GM18517 (cell line): ENCODE measurements at regions not wholly inside any gene's neighbourhood (a gene's known extent, or its start where the extent isn't known, plus 50 kb on each side); places are given as distances from the start of the nearest gene placed in this dataset.
"Not testable (repeated sequence)": the region's sequence is repeated elsewhere in the genome, so short reads cannot be mapped to it uniquely, and the experiment has no call there.

Experiments
- ATAC-seq: cut with Tn5 transposase; IDR thresholded peaks from one replicate; pipeline ENCODE4 v1.9.1; 2021; ENCODE audit warnings: mild to moderate bottlenecking, moderate library complexity; ENCODE audit not compliant: unreplicated experiment

DNA sequence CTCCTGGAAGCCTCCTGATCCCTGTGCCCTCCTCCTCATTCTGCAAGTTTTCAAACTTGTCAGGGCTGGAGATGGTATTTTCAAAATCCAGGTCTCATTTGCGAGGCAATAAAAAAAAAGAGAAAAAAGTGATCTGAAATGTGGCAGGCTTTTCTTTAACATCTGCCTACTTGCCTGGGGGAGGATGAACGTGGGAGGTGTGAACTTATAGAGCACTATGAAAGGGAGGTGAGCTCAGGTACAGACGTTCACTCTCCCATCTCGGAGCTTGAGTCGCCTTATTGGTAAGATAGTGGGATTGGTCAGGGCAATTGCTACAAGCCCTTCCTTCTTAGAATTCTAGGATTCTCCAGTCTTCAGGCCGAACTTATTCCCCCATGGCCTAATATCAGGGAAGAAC lies 104.8 kb upstream of the CADM1 start:
- ATAC-seq = no peak

GRCh38 chr11:115607621-115608221 lies 103.5 kb upstream of the CADM1 start:
- no peak for ATAC-seq

GRCh38 chr11:115606498-115607220 lies 102.4 kb upstream of the CADM1 start:
- ATAC-seq = no peak

DNA sequence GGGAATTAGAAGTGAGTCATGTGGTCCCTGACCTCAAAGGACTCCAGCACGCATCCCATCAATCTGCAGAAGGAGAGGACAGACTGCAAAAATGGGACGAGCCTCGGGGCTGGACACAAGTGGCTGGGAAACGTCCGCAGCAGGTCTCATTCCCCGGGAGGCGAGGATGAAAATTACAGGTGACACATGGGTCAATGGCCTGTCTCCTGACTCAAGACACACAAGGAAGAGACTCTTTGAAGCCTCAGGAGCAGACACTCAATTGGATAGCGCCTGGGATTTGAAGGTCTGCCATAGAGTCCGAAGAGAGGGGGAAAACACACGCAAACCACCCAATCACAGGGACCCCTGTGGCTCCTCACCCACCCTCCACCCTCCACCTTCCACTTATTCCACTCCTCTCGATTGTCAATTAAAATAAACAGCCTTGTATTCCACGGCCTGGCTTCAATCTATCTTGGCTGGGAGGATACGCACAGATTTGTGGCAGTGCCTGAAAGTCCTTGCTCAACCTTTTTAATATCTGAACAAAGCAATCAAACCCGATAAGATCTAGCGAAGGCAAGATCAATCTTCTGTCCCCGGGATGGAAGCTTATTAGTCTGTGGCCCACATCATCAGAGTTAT lies 101.8 kb upstream of the CADM1 start:
- no peak for ATAC-seq

DNA sequence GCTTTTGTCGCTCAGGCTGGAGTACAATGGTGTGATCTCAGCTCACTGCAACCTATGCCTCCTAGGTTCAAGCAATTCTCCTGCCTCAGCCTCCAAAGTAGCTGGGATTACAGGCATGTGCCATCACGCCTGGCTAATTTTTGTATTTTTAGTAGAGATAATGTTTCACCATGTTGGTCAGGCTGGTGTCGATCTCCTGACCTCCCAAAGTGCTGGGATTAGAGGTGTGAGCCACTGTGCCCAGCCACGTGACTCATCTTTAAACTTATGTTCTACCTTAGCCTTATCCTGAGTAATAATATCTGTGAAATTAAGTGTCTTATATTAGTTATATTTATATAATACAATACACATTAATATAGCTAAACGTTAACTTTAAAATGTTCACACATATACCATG lies 101.2 kb upstream of the CADM1 start:
- not testable (repeated sequence) for ATAC-seq

DNA sequence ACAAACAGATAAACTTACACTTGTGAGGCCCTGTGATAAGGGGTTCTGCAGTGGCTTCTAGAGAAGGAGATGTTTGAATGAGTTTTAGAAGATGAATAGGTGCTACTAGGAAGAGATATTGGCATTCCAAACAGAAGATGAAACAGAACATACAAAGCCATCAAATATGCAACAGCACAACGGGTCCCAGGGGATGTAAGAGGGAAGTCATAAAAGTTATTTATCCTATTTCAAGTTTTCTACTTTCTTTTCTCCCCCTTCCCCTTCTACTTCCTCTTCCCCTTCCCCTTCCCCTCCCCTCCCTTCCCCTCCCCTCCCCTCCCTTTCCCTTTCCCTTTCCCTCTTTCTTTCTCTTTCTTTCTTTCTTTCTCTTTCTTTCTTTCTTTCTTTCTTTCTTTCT lies 94.9 kb upstream of the CADM1 start:
- no peak for ATAC-seq

DNA sequence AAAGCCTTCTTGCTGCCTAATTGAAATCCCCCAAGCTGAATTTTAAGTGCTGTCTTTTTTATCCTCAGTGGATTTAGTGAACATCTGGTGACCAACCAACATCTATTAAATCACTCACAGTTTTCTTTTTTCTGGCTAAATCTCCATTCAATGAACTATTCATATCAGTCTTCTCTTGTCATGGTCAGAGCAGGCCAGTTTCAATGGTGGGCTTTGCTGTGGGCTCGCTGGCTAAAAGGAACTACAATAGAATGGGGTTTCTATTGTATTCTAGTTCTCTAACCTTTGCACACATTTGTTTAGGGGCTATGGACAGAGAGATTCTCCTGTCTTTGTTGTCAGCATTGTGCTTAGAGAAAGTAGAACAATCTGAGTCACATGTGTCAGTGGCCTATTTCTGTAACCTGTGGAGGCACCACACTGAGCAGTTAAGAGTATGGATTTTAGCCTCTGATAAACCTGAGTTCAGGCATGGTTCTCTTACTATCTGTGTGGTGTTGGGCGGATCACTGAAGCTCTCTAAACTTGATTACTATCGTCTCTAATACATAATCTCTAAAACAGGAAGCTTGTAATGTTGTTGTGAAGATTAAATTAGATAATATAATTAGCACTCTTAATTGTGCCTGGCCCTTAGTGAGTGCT lies 94.2 kb upstream of the CADM1 start:
- no peak for ATAC-seq

DNA sequence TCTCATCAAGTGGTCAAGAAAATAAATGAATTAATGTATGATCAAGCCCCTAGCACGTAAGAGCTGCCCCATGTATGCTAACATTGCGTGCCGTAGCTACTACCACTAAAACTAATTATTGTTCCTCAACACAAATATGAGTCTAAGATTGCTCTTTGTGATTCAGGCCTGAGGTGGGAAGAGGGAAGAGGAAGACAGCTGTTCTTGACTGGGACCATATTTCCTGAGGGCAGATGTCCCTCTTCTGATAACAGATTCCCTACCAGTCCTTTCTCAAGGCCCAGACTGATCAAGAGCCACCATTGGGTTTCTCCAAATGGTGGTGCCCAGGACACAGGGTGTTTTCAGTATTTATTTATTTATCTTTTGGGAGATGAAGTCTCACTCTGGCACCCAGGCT lies 87.2 kb upstream of the CADM1 start:
- no peak for ATAC-seq

- ATAC-seq = no peak
Observed at GRCh38 chr11:115590254-115590653, 86.0 kb upstream of the CADM1 start.

- ATAC-seq = no peak
Observed at GRCh38 chr11:115587718-115588342, 83.6 kb upstream of the CADM1 start.

DNA sequence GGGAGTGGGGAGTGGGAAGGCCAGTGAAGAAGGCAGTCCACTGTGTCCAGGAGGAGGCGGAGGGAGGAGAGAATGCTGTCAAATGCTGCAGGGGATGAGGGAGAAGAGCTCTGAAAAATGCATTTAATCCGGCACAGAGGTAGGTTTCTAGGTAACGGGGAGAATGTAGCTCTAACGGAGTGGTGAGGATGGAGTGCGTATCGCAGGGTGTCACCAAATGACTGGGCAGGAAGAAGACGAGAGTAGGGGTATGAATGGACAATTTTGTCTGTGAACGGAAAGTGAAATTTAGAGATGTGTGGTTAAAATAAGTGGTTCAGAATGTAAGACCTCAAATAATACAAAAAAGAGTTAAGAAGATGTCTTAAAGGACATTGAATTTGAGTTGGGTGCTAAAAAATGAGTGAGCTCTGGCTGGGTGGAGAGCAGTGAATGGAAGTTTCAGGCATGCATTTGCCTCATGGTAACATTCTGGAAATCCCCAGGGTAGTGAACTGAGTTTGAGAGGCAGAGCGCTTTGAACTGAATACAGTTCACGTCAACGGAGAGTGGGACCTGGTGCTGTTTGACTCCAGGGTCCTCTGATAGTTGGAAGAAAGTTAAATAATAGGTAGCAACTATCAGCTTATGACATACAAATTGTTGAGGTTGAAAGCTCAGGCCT lies 81.3 kb upstream of the CADM1 start:
- peak; percentile 75 for ATAC-seq

- no peak for ATAC-seq
Observed at GRCh38 chr11:115581871-115582639, 77.8 kb upstream of the CADM1 start.

- no peak for ATAC-seq
Observed at GRCh38 chr11:115580927-115581680, 76.9 kb upstream of the CADM1 start.

DNA sequence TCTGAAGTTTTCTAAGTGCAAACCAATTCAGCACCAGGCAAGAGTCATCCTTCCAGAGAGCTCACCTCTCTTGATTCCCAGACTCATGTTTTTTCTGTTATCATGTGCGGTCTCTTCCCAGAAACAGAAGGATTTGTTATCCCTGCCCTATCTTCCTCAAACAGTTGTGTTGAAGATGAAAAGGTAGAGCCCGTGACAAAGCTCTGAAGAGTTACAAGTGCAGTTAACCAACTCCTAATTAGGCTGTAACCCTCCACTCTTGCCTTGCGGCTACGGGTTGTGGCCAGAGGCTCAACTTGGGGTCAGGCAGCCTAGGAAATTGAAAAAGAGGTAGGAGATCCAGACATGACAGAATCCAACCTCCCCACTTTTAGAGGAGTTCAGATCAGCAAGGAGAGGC lies 76.2 kb upstream of the CADM1 start:
- no peak for ATAC-seq

DNA sequence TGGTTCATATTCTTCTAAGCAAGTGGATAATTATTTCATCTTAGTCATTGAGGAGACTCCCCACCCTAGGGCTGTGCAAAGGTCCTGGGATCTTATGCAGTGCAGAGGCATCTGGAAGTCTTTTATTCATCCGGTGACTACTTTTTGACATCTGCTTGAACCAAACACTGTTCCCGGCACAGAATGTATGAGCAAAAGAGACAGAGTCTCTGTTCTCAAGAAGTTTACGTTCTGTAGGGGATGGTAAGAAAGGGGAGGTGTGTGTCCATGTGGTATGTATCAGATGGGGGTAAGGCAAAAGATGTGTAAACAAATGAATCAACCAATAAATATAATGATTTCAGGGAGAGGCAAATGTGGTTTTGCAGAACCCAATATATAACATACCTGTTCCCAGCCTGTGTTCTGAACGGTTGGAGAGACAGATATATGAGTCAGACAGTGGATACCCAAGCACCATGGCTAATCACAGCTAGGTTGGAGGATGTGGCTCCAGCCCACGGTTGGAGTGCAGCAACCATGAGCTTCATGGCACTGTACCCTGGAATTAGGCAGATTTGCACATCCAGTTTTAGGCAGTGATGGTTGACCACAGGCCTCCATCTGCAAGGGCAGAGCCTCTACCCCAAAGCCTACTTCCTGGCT lies 75.1 kb upstream of the CADM1 start:
- ATAC-seq = no peak

DNA sequence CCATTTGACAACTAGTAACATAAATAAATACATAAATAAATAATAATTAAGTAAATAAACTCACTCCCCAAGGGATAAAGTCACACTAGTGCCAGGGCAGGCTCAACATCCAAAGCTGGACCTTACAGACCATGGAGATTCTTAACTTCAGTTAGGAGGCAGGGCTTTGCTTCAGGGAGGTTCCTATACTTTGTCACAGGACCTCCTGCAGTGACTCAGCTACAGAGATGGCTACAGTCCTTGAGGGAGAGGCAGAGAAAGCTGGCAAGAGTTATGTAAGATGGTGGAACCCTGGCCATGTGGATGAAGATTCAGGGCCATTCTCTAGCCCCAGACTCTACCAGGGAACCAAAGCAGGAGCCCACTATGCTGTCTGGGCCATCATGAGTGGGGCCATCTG lies 74.1 kb upstream of the CADM1 start:
- no peak for ATAC-seq

GRCh38 chr11:115577701-115578100 lies 73.5 kb upstream of the CADM1 start:
- no peak for ATAC-seq

GRCh38 chr11:115576606-115577380 lies 72.6 kb upstream of the CADM1 start:
- no peak for ATAC-seq
